ENCODE measurements at regions not wholly inside any gene's neighbourhood (a gene's known extent, or its start where the extent isn't known, plus 50 kb on each side); places are given as distances from the start of the nearest gene placed in this dataset.

- intact Hi-C loops (cut with micrococcal nuclease; ENCODE audit: unreplicated experiment), result no loop called here
Measured at GRCh38 chr2:176531608-176532007, 262.4 kb downstream of the MTX2 start.

GRCh38 chr2:176533505-176534193 lies 264.4 kb downstream of the MTX2 start:
- Histone ChIP-seq H3K9me3 (ENCODE audit: control insufficient read depth, insufficient read depth, low read depth, low read length) (no peaks in the 10 kb centered on the region), H3K27ac (ENCODE audit: low read length) (no peak overlapping the region), H3K4me1 (ENCODE audit: control insufficient read depth, insufficient read depth, low read length) (no peaks in the 10 kb centered on the region), H3K36me3 (ENCODE audit: control insufficient read depth, insufficient read depth, low read length) (no peaks in the 10 kb centered on the region), H3K4me3 (ENCODE audit: low read depth in 2 of 2, low read length in 2 of 2) (no peak overlapping the region), H3K27me3 (ENCODE audit: control insufficient read depth, insufficient read depth, low read length) (no peaks in the 10 kb centered on the region)
- CTCF ChIA-PET, result no interaction called here
- no TSS peak for BruUV-seq (replicated peaks)
- POLR2A ChIA-PET, result no interaction called here
- intact Hi-C loops (cut with micrococcal nuclease; ENCODE audit: unreplicated experiment) (no loop called here), in situ Hi-C loops (cut with HindIII; ENCODE audit: low pct_unique_long_range_greater_than_20kb, low sequenced_read_pairs) (no loop called here)
- ATAC-seq (no peak), DNase-seq (ENCODE audit: low read depth, low spot score) (no peak)
- TF ChIP-seq, protein P1, sequence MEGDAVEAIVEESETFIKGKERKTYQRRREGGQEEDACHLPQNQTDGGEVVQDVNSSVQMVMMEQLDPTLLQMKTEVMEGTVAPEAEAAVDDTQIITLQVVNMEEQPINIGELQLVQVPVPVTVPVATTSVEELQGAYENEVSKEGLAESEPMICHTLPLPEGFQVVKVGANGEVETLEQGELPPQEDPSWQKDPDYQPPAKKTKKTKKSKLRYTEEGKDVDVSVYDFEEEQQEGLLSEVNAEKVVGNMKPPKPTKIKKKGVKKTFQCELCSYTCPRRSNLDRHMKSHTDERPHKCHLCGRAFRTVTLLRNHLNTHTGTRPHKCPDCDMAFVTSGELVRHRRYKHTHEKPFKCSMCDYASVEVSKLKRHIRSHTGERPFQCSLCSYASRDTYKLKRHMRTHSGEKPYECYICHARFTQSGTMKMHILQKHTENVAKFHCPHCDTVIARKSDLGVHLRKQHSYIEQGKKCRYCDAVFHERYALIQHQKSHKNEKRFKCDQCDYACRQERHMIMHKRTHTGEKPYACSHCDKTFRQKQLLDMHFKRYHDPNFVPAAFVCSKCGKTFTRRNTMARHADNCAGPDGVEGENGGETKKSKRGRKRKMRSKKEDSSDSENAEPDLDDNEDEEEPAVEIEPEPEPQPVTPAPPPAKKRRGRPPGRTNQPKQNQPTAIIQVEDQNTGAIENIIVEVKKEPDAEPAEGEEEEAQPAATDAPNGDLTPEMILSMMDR (IDR thresholded peaks at IDR 0.05), result no peak
- no peak for TF ChIP-seq POLR2AphosphoS5 (IDR thresholded peaks at IDR 0.05; ENCODE audit: low read depth, low read length)
- no peak for TF ChIP-seq SIN3A (IDR thresholded peaks at IDR 0.05; ENCODE audit: borderline replicate concordance, insufficient read depth, low read depth, low read length)
- TF ChIP-seq TCF7L2 (IDR thresholded peaks at IDR 0.05; ENCODE audit: low read depth, low read length), result no peak
- no peak for TF ChIP-seq REST (IDR thresholded peaks at IDR 0.05; ENCODE audit: insufficient read depth in 1 of 2, low read depth in 2 of 2, low read length in 1 of 2)

More at GRCh38 chr2:176531608-176532007, 262.4 kb downstream of the MTX2 start:
- no peaks in the 10 kb centered on the region for H3K36me3 ChIP-seq (ENCODE audit: control insufficient read depth, insufficient read depth, low read length)
- peaks cover 4% of the 10 kb centered on the region; the same call in 1 of the 2 replicates for H3K27me3 ChIP-seq (ENCODE audit: control insufficient read depth, insufficient read depth, low read length)
- no peaks in the 10 kb centered on the region for H3K4me1 ChIP-seq (ENCODE audit: control insufficient read depth, insufficient read depth, low read length)
- ChIA-PET POLR2A (no interaction called here), CTCF (no interaction called here)
- no peak overlapping the region for H3K27ac ChIP-seq (ENCODE audit: low read length)
- no peak overlapping the region for H3K4me3 ChIP-seq (ENCODE audit: low read depth in 2 of 2, low read length in 2 of 2)
- TF ChIP-seq POLR2AphosphoS5 (IDR thresholded peaks at IDR 0.05; ENCODE audit: low read depth, low read length), result no peak
- TF ChIP-seq TCF7L2 (IDR thresholded peaks at IDR 0.05; ENCODE audit: low read depth, low read length), result no peak
- TF ChIP-seq, protein P1 (IDR thresholded peaks at IDR 0.05), result no peak
- H3K9me3 ChIP-seq (ENCODE audit: control insufficient read depth, insufficient read depth, low read depth, low read length), result no peaks in the 10 kb centered on the region
- no peak for ATAC-seq
- no TSS peak for BruUV-seq (replicated peaks)
- in situ Hi-C loops (cut with HindIII; ENCODE audit: low pct_unique_long_range_greater_than_20kb, low sequenced_read_pairs), result no loop called here
- DNase-seq (ENCODE audit: low read depth, low spot score), result no peak
